Stimulated activated CD4-positive, alpha-beta T cell treated with anti-CD3 and anti-CD28 coated beads, Interleukin-15, amount 100 ng/mL, for 24 hours (primary cell): ENCODE measurements at regions not wholly inside any gene's neighbourhood (a gene's known extent, or its start where the extent isn't known, plus 50 kb on each side); places are given as distances from the start of the nearest gene placed in this dataset.

ENCODE experiments used
- DNase-seq: peaks from one replicate; pipeline ENCODE4 v3.0.0-alpha.2; 2020

DNA sequence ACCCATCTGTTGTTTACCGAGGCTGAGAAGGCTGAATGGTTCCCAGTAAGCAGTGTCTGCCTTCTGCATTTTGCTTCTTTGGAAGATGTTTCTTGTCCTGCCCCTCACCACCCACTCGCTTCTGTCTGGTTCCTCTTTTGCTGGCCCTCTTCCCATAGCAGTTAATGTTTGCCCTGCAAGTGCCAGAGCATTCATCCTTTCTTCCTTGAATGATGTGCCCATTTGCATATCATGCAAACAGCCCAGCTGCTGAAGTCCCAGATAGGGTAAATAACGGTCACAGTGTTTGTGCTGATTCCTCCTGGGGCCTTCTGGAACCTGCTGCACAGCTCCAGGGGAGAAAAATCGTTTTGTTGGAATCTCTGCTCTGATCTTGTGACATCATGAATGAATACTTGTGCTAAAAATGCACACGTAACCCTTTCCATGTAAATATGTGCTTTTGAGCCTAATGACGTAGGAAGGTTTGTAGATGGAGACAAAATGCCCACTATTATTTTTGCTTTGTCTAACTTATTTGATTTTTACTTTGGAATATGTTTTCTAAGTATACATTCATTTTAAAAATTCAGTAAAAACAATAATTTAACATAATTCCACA, 381.0 kb downstream of the SOX2 start:
- DNase-seq, result no peak

DNA sequence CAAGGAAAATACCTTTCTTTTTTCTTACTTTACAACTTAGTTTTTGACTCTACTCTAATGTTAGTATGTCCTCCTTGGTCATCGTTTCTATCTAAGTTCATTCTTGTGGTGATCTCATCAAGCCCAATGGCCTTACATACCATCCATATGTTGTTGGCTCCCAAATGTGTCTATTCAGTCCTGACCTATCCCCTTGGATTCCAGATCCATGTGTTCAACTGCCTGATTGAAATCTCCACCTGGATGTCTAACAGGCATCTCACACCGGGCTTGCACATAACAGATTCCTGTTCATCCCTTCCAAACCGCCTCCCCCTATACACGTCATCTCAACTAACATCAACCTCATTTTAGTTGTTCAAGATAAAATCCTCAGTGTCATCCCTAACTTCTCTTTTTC, 382.6 kb downstream of the SOX2 start:
- DNase-seq, result no peak

DNA sequence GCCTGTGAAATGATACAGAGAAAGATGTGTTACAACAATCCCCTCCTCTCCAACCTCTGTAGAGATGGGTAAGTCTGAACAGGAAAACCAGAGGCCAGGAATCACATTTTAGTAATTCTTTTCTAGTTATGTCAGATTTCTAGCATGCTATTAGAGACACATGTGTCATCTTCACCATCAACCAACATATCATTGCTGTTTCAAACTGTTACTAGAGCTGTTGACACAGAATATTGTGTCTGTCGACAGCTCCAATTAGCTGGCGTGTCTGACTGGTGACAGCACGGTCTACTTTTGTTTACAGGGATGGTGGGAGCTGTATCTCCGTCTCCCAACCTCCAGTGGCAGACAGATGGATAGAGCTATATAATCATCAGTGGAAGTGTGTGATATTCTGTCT, 393.2 kb downstream of the SOX2 start:
- no peak for DNase-seq

DNA sequence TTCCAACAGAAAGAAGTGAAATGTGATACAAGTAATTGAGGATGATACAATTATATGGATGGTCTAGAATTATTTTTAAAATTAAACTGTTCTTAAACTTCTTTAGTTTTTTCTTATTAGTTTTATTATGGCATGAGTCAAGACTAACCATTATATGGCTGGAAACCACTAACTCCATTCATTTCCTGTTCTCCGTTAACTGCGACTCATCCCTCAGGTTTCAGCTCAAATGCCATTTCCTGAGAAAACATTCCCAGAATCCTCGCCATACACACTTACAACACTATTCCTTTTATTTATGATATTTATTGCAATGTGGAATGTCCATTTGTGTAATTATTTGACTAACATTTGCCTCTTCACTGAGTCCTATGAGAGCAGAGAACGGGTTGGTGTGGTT, 394.1 kb downstream of the SOX2 start:
- DNase-seq, result no peak

DNA sequence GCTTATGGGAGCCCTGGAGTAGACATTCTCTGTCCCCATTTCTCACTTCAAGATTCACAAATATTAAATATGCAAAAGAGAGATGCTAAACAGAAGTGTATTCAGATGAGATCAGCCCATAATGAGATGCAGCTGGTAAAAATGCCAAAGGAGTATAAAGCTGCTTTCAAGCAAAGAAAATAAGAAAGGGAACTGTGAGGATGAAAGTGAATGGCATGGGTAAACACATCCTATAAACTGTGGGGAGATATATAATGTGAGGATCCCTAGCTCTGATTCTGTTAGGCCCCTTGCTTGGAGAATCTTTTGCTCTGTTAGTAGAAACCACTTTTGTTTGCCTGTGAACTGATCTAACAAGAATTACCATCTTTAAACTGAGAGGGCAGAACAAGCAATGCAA, 396.6 kb downstream of the SOX2 start:
- DNase-seq, result no peak

DNA sequence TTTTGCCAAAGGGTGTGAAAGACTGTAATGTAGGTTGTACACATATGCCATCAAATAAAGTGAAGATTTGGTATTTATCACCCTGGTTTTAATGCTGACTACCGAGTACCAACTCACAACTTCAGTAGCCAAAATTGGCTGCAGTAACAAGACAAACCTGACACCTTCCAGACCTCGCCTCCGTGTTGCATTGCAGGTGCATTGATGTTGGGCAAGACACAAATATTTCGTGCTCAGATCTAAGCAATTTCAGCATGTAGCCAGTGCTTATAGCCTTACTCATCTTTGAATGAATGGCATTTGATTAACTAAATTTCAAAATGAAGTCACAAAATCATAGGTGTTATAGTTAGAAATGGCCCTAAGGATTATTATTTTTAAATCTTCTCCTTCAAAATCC, 400.2 kb downstream of the SOX2 start:
- DNase-seq, result no peak

DNA sequence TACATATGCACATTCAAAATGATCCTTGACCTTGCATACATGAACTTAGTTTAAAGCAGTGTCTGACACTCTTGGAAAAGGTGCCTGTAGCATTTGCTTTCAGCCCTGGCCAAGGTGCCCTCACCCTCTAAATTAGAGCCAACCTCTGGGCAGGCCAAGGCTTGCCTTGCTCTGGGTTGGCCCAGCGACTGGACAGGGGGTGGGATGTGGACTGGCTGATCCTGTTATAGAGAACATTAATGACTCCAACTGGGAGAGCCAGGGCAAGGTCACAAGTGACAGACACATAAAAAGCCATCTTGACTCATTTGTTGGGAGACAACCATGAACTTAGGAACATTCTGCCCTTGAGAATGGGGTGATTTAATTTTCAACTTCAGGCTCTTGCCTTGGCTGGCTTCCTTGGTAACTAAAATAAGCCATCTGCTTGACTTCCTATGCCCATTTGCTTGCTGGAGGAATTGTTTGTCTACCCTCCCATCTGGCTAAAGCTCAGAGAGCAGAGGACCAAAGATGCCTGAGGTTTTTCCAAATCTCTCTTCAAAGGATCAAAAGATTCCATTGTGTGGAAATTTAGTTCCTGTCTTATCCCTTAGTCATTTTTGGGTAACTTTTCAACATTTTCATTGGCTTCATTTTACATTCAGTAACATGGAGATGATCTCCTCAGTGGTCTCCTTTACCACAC, 403.7 kb downstream of the SOX2 start:
- DNase-seq, result no peak

DNA sequence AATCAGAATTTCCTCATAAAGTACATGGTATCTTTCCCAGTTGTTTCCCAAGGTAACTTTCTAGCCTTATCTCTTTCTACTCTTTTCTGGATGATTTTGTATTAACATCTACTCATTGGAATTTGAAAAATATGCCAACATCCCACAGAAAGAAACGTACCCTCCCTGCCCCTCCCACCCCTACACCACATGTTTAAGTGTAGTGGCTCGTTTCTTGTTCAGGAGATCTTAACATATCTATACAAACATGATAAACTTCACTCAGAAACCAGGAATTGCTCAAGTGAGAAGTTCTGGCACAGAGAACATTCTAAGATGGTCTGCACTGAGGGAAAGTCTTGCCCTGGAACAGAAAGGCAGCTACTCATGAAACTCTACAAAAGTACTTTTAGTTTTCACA, 404.7 kb downstream of the SOX2 start:
- no peak for DNase-seq

DNA sequence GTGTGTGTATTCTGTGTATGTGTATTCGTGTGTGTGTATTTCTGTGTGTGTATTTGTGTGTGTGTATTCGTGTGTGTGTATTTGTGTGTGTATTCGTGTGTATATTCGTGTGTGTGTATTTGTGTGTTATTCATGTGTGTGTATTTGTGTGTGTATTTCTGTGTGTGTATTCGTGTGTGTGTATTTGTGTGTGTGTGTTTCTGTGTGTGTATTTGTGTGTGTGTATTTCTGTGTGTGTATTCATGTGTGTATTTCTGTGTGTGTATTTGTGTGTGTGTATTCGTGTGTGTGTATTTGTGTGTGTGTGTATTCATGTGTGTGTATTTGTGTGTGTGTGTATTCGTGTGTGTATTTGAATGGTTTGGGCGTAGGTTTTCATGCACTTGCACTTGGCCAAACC, 405.4 kb downstream of the SOX2 start:
- DNase-seq, result no peak

DNA sequence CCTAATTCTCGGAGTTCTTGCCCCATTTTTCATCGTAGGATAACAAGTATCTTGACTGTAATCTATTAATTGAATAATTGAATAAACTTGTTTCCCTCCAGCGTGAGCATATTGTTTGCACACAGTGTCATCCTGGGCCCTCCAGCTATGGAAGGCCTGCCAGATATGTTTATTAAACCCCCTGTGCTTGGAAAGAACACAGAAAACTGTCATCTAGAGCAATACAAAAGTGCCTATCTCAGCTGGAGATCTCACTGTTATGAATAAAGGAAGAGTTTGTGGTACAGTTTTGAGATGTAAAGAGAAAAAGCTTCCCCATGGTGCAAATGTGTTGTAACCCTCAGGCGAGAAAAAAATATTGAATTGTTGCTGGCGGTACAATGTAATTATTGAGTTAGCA, 405.9 kb downstream of the SOX2 start:
- DNase-seq, result no peak

DNA sequence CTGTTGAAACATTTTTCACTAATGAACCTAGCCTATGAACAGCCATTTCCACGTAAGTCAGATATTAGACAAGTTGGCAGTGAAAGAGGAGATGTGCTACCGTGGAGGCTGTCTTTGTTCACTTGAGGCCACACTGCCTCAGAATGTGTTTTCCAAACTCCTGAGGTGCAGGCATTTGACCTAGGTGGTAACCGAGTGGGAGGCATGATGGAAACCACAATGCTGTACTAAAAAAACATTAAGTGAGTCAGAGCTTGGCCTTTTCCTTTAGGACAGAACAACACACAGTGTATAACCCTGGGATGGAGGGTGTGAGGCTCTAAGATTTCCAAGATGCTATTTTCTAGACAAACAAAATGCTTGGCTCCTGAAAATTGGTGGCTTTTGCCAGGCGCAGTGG, 406.3 kb downstream of the SOX2 start:
- DNase-seq, result no peak

DNA sequence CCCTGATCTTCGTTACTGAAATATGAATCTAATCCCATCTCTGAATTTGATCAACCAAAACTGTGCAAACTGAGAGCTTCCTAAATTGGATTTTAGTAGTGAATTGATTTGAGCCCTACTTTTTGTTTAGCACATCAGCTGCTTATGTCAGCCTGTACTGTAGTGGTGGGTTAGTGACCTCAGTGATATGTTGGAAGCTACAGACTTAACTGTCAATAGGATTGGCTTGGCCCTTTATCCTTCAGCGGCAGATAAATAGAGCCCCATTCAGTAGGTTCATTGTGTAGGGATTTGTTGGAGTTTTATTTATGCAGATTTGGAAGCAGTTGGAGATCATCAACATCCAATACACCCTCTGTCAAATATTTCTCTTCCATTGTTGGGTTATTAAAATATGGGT, 409.7 kb downstream of the SOX2 start:
- no peak for DNase-seq

DNA sequence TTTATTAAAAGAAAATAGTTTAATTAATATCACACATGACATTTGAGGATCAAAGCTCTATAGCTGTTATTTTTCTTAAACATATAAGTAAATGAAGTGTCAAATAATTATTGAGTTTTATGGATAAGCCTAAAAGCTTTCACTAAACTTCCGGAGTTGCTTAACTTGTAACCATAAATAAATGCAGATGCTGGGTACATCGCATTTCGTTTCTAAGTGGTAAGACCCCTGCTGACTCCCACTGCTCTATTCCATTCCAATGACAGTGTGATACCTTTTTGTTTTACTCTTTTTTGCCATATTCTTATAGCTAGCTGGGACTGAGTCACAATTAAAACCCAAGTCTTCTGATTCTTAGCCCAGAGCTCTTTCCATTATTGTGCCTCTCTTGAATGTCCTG, 411.1 kb downstream of the SOX2 start:
- DNase-seq, result no peak

DNA sequence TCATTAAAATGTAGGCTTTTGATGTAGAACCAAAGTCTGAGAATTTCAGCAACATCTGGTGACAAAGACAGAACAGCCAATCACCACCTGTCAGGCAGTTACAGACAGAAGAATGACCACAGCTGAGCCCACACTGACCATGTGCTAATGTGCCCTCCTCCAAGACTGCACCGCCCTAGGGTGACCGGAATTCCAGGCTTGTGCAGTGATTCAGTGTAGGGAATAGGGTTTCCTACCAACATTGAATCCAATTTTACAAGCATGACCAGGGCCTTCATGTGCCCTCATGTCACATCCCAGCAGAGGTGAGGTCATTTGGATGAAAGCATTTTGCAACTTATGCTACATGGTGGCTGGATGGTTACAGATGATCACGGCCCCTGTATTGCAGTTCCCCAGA, 412.5 kb downstream of the SOX2 start:
- DNase-seq, result no peak

DNA sequence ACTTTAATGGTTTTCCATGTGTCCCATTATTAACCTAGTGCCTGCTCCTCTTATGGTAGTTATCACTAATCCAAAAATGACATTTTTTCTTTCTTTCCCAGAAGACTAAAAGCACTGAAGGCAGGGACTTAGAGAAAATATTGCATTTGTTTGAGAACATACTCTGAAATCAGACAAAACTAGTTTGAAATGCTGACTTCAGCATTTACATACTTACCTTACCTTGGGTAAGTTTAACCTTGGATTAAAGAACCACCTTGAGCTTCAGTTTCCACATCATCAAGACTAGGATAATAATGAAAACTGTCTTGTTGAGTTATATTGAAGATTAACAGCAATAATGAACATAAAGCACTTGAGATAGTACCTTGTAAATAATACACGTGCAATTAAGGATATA, 413.0 kb downstream of the SOX2 start:
- DNase-seq, result no peak

DNA sequence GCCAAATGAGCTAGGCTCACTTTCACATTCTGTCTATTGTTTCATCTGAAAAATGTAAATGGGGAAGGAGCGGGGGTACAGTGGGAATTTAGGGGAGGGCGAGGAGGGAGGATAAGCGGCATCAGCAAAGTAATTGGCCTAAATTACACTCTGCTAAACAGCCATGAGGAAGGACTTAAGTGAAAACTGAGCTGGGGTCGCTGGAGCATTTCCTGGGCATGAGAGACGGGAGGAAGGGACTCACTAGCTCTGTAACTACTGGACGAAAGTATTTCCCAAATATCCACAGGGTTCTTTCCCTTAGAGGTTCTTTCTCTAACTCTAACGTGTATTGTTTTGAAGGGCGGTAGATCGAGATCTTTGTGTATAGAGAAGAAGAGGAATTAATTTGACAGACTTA, 418.0 kb downstream of the SOX2 start:
- no peak for DNase-seq

DNA sequence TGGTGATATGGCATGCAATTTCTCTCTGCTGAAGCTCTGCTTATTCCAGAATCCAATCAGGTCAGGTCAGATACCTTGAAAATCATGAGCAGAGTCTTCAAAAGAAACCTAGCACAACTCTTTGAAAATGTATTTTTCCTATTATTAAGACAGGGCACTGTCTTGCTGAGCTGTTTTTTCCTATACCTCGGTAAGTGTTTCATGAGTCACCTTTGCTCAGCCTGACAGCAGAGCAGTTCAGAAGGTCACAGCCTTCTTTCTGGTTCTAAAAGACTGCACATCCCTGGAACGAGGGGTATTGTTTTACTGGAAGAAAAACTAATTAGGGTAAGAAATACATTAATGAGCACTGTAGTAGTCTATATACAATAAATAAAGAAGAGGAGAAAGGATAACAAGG, 422.0 kb downstream of the SOX2 start:
- DNase-seq, result no peak

DNA sequence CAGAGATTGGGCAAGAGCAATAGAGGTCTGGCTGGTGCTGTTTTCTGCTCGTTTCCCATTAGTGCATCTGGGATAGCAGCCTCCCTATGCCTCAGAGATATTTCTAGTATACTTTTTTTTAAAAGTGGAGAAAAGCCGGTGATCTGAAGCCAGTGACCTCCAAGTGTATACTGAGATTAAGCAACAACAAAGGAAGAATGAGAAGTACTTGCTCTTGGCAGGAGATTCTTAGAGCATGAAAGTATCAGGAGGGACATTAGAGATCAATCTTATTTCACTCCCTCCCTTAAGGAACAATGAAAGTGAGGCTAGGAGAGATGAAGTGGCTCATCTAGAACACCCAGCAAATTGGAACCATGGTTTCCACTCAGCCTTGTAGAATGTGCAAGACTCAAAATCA, 423.3 kb downstream of the SOX2 start:
- DNase-seq, result no peak

DNA sequence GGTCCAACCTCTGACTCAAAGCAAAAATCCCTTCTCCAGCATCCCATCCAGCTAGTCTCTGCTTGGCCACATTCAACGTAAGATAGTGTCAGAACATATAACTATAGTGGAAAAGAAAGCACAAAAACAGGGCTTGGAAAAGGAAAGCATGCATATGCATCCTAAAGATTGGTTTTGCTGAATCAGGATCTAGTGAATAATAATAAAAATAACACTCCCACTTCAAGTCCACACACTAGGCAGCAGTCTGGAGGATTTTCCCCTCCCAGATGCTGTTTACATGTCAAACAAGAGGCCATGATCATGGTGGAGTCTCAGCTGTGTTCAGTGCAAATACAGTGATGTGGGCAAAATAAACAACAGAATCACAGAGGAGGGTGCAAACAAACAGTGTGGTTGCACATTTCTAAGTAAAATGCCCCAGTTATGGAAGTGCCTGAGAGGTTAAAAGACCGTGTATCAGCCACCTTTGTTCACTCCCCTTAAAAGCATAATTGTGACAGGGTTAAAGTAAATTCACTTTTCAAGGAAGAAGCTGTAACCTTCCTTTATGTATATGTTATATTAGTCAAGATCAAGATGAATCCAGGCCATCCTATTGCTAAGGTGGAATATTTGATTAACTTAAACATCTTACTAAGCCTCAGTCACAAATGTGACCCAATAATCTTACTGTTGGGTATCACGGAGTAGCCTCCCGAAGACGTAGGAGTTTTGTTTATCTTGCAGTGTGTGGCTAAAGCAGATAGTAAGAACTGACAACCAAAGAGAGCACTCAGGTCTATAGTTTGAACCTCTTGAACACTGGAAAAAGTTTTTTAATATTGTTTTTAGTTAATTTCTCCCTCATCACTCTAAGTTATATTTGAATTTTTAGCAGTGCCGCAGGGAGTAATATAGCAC, 424.5 kb downstream of the SOX2 start:
- no peak for DNase-seq

DNA sequence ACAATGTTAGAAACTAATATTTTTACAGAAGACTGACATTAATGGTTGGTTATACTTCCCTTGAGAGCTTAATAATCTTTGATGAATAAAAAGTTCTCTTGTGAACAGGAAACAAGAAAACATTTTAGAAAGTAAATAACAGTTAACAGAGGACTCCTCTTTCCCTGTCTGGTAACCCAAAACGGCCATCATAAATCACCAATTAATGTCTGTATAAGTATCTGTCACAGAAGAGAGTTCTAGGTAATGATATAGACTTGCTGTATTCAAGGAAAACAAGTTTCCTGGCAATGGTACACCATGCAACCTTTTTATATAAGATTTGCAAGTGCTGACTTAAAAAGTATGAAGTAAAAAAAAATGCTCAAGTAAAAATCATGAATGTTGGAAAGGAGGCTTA, 426.7 kb downstream of the SOX2 start:
- no peak for DNase-seq

DNA sequence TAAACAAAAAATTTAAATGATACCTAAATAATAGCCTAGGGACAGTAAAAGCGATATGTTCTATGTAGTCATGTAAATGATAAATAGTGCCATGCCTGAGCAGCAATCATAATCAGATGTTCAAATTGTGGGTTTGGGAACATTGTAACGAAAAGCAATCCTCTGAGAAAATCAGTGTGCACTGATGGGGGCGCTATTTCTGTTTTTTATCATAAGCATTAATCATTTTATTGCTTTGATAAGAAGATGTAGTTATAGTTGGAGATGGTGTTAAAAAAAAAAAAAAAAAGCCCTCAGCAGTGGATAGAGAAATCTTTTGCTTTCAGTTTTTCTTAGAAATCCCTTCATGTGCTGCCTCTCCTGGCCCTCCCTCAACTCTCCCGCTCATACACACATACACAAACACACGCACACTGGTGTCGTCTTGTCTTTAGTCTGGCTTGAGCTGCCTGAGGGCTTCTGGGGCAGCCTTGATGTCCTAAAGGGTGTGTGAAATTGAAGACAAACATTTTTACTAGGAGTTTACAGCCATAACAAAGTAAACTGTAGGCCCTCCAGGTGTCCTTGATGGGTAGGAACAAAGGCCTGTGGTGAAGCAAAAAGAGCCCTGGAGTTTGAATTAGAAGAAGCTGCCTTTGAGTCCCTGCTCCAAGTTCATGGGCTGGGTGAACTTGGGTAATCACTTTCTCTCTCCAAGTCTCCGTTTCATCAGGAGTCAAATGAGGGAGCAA, 428.1 kb downstream of the SOX2 start:
- no peak for DNase-seq

DNA sequence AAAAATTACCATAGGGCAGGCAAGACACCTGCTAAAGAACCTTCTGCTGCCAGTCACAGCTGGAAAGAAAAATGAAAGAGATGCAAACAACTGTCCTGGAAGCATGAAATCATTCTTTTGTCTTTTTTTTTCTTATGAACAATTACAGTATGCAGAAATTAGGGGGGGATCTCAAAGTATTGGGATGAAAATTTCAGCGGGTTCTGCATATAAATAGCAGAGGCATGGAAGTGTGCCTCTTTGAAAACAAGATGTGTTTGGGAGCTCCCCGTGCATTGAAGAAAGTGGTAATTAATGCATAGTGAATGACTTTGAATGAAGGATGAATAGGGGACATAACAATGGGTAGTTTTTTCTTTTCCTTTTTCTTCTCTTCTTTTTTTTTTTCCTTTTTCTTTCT, 431.2 kb downstream of the SOX2 start:
- no peak for DNase-seq

DNA sequence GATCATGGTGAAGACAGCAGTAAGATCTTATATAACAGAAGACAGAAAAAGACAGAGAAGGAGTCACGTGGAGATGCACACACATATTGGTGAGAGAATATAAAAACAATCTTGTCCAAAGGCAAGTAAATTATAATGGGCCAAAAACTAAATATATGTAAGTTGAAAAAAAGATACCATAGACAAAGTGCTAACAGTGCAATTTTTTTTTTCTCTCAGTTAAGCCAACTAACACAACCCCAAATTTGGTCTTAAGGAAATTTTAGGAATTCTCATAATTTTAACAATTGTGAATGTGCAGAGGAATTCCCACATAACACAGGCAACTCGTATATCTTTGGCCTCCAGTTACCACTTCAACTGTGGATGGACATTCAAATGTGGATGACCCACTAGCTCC, 432.2 kb downstream of the SOX2 start:
- no peak for DNase-seq

DNA sequence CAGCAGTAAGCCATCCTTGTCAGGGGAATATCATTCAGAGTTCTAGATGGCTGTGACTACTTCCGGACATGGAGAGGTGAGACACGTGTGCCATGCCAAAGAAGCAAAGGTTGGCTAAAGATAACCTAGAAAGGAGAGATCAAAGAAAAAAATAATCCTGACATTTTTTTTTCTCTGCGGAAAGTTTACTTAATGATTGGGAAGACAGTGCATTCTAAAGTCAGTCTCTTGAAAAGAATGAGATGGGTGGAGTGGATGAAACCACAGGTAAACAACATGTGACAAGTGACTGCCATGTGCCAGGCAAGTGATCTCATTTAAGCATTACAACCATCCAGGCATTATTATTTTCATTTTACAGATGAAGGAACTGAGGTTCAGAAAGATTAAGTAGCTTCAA, 436.6 kb downstream of the SOX2 start:
- DNase-seq, result no peak
